SW480 (cell line): ENCODE measurements at regions not wholly inside any gene's neighbourhood (a gene's known extent, or its start where the extent isn't known, plus 50 kb on each side); places are given as distances from the start of the nearest gene placed in this dataset.

ENCODE experiments used
- DNase-seq: peaks from one replicate; pipeline ENCODE4 v3.0.0-alpha.2; 2016; ENCODE audit warnings: low spot score

DNA sequence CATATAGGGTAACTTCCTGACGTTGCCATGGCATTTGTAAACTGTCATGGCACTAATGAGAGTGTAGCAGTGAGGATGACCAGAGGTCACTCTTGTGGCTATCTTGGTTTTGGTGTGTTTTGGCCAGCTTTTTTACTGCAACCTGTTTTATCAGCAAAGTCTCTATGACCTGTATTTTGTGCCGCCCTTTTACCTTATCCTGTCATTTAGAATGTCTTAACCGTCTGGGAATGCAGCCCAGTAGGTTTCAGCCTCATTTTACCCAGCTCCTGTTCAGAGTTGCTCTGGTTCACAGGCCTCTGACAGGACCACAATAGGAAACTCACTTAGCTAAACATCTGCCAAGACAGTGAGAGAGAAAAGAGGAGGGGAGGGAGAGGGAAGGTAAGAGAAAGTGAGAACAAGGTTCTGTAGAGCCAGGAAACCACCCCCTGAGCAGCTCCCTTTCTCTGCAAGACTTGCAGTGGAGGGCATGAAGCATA lies 64.8 kb upstream of the PLEKHG3 start:
- DNase-seq, result no peak

DNA sequence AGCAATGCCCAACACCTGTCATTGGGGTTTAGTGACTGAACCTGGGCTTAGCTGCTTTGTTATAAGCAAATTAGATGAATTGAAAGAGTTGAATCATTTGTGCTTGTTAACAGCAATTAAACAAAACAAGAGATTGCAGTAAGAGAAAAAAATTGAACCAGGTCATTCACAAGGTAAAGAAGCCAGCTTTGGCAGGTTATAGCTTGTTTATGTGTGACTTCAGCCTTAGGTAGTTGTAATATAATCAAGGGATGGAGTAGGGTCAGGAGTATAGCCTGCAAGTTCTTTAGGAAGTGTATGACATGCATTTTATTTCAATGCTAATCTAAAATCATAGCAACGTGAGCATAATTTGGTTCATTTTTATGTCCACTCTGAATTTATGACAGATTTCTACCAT lies 63.4 kb upstream of the PLEKHG3 start:
- no peak for DNase-seq

DNA sequence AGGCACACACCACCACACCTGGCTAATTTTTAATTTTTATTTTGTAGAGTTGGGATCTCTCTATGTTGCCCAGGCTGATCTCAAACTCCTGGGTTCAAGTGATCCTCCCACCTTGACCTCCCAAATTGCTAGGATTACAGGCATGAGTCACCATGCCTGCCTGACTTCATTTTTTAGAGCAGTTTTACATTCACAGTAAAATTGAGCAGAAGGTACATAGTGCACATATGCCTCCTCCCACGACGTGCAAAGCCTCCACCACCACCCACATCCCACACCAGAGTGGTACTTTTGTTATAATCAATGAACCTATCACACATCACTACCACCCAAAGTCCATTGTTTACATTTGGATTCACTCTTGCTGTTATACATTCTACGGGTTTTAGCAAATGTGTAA lies 62.5 kb upstream of the PLEKHG3 start:
- DNase-seq, result no peak

DNA sequence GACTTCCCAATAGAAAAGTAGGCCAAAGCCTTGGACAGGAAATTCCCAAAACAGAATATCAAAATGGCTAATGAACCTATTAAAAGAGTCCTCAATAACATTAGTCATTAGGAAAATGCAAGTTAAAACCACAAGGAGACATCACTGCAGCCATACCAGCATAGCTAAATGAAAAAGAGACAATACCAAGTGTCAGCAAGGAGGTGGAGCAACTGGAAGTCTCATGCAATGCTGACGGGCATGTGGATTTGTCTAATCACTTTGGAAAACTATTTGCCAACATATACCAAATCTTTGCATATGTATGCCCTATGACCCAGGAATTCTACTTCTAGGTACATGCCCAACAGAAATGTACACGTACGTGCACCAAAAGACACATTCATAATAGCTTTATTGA lies 60.5 kb upstream of the PLEKHG3 start:
- DNase-seq, result no peak

DNA sequence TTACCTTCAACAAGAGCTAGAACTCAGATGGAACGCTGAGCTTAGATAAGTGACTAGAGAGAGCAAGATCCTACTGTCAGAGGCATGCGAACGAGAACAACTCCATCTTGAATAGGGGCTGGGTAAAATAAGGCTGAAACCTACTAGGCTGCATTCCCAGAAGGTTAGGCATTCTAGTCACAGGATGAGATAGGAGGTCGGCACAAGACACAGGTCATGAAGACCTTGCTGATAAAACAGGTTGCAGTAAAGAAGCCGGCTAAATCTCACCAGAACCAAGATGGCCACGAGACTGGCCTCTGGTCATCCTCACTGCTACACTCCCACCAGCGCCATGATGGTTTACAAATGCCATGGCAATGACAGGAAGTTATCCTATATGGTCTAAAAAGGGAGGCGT lies 59.6 kb upstream of the PLEKHG3 start:
- no peak for DNase-seq

DNA sequence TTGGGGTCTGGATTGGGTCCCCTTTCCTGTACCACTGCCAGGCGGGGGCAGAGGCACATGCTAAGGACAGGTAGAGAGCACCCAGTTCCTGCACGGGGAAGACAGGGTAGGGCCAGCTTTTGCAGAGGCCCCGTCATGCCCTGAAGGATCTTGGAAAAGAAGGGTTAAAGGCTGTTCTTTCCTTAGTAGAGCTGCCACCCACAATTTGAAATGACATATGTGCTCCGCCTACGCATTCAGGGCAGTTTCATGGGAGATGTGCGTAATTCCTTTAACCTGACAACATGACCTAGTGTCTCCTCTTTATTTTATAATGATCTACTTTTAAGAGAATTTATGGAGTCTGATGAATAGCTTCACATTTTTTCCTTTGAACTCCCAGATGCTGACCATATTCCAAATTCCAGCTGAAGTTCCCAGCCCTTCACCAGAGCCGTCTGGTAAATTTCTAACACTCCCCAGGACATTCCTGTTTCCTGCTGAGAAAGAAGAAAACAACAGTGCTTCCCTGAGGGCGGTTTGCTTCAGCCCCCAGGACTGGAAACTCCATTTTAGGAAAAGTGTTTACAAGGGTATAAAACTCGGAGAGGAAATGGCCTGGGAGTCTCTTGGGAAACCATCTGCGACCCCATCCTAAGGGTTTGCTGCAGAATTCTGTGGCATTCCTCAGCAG lies 58.9 kb upstream of the PLEKHG3 start:
- peak; percentile 74 for DNase-seq

DNA sequence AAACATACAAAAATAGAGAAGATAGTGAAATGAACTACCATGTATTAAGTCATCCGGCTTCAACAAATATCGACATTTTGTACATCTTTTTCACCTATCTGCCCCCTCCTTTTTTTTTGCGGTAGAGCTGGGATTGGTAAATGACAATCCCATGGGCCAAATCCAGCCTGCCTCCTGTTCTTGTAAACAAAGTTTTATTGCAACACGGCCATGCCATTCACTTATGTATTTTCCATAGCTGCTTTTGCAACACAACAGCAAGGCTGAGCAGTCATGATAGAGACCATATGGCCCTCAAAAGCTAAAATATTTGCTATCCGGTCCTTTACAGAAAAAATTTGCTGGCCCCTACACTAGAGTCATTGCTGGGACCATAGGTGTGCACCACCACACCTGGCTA lies 58.1 kb upstream of the PLEKHG3 start:
- no peak for DNase-seq

DNA sequence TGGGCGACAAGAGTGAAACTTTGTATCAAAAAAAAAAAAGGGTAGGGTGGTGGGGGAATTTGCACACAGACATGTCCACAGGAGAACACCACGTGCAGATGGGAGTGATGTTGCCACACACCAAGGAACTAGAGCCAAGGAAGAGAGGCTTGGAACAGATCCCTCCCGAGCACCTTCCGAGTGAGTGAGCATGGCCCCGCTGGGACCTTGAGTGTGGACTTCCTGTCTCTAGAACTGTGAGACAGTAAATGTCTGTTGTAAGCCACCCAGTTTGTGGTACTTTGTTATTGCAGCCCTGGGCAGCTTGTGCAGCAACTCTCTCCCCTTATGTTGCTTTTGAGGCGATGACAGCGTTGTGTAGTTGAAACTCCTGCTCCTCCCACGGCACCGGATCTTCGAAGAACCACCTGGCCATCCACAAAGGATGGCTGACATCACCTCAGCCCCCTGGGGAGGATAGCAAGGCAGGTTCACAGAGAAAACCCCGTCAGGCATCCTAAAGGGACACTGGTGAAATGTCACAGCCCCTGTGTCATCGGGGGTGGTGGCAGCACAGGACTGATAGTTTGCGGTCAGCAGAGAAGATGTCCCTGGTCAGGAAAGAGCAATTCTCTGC lies 54.7 kb upstream of the PLEKHG3 start:
- no peak for DNase-seq

DNA sequence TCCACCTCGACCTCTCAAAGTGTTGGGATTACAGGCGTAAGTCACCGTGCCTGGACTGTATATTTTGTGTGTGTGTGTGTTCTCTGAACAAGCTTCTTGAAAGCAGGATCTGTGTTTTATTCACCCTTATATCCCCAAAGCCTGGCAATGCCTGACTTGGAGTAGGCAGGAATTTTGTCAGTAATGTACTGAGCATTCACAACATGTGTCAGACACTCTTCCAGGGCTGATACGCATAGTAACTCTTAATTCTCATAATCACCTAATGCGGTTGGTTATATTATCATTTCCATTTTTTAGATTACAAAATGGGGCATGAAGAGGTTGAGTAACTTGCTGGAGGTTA lies 50.4 kb upstream of the PLEKHG3 start:
- DNase-seq, result no peak

DNA sequence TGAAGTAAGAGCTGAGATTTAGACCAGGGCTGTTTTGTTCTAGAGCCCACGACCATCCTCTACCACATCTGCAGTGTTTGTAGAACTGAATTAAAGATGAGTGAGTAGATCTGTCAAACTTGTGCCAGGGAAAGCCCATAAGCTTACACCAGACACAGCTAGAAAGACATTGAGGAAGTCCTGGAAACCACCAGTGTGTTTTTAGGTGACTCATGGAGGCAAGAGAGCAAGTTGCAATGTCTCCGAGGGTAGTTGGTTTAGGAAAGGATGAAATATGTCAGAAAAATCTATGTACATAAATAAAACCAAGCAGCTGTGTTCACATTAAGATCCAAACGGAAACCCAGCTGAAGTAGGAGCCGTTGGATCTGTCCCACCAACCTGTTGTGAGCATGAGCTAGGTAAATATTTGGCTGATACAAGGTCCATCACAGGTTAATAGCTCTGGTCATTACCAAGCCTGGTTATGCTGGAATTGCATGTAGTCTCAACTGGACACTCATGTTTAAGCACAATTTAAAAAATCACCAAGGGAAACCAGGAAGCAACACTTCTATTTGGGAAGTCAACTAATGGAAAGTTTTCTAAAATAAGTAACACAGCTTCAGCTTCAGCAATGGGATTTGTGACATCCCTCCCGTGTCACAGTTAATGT lies 49.9 kb upstream of the PLEKHG3 start:
- no peak for DNase-seq
